Endothelial cell of umbilical vein (primary cell): ENCODE measurements at regions not wholly inside any gene's neighbourhood (a gene's known extent, or its start where the extent isn't known, plus 50 kb on each side); places are given as distances from the start of the nearest gene placed in this dataset.

Source experiments
- CTCF ChIP-seq, 2 donors: IDR thresholded peaks; 1 replicate in 1 of 2; 2 replicates in 1 of 2; pipeline ENCODE4 v1.5.1; 2011; ENCODE audit warnings: low read length in 2 of 2, mild to moderate bottlenecking in 2 of 2, moderate library complexity in 2 of 2, control low read depth in 1 of 2, inconsistent platforms in 1 of 2, low read depth in 1 of 2; ENCODE audit not compliant: insufficient read depth in 1 of 2; ENCODE audit errors: extremely low read depth in 1 of 2
- POLR2A ChIP-seq: IDR thresholded peaks from 2 replicates; pipeline ENCODE4 v1.6.1; 2012; ENCODE audit warnings: low read depth, mild to moderate bottlenecking, control low read depth, low read length
- POLR2AphosphoS5 ChIP-seq: IDR thresholded peaks from 2 replicates; pipeline ENCODE4 v1.6.1; 2012; ENCODE audit warnings: low read depth, mild to moderate bottlenecking, control low read depth, low read length, moderate library complexity; ENCODE audit not compliant: insufficient read depth
- TF ChIP-seq, protein P1 (sequence below): IDR thresholded peaks from 2 replicates; pipeline ENCODE4 v1.6.1; 2011; ENCODE audit not compliant: insufficient read depth, insufficient read length

GRCh38 chr5:87722286-87722685 is 309.6 kb upstream of the CCNH start:
- TF ChIP-seq CTCF (IDR thresholded peaks at IDR 0.05; ENCODE audit: extremely low read depth in 1 of 2, insufficient read depth in 1 of 2, low read depth in 1 of 2, low read length in 2 of 2) = no peak
- TF ChIP-seq, protein P1, sequence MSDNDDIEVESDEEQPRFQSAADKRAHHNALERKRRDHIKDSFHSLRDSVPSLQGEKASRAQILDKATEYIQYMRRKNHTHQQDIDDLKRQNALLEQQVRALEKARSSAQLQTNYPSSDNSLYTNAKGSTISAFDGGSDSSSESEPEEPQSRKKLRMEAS = no peak
- TF ChIP-seq POLR2A = no peak
- no peak for TF ChIP-seq POLR2AphosphoS5
